ENCODE measurements at regions not wholly inside any gene's neighbourhood (a gene's known extent, or its start where the extent isn't known, plus 50 kb on each side); places are given as distances from the start of the nearest gene placed in this dataset.

DNA sequence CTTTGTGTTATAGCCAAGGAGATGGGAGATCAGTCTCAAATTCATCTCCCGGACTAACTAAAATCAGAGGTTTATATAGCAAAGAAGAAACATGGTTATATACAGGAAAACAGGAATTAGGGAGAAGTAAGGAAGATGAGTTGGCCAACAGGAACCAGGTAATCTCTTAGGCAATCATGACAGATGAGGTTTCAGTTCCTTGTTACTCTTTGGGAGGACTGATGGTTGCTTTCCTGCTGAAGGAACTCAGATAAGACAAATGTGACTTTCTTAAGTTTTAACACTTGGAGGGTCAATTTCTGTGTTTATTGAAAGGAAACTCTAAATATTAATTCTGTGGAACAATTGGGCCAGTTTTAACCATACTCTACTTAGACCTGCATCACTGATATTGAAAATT, 1072.0 kb upstream of the CNTN5 start:
- intact Hi-C loops (cut with micrococcal nuclease) (no loop called here), in situ Hi-C loops (cut with MboI) (no loop called here)
- Histone ChIP-seq H3K79me2 (ENCODE audit: control insufficient read depth, insufficient read depth, low read length) (no peaks in the 10 kb centered on the region), H3K27ac (ENCODE audit: extremely low read depth, low read depth, low read length) (no peak overlapping the region), H3K36me3 (ENCODE audit: control insufficient read depth, insufficient read depth, low read length) (no peaks in the 10 kb centered on the region), H3K9me3 (replicated peaks; ENCODE audit: control insufficient read depth, insufficient read depth, low read depth, low read length) (peaks cover 9% of the 10 kb centered on the region), H3K9me1 (ENCODE audit: control insufficient read depth, insufficient read depth, low read length) (no peaks in the 10 kb centered on the region), H3K27me3 (ENCODE audit: control insufficient read depth in 2 of 2, insufficient read depth in 2 of 2, low read length in 2 of 2) (no peaks in the 10 kb centered on the region), H3K9ac (ENCODE audit: insufficient read depth in 1 of 2, low read depth in 2 of 2, low read length in 2 of 2) (no peak overlapping the region), H3K4me1 (replicated peaks in 1 of 2; ENCODE audit: control insufficient read depth in 2 of 2, insufficient read depth in 2 of 2, low read length in 2 of 2) (no peaks in the 10 kb centered on the region; a peak in 1 of 5 replicates), H4K20me1 (replicated peaks; ENCODE audit: control insufficient read depth, insufficient read depth, low read length) (no peaks in the 10 kb centered on the region), H3K4me2 (ENCODE audit: insufficient read depth, low read length) (no peak overlapping the region), H2AFZ (ENCODE audit: low read depth, low read length) (no peak overlapping the region), H3K4me3 (no peak overlapping the region)
- POLR2A ChIA-PET = no interaction called here
- no peak for FAIRE-seq
- no TSS peak for BruUV-seq (replicated peaks)
- CTCF ChIA-PET (ENCODE audit: low intra/inter-chr PET ratio) = no interaction called here
- DNase-seq (ENCODE audit: extremely low read depth in 1 of 4, low spot score in 3 of 4) = no peak
- 87% methylated on average over 1 of the region's 1 CpG for WGBS (ENCODE audit: insufficient coverage, low coverage, missing lambda C conversion rate)
- TF ChIP-seq ZSCAN32 (CRISPR knock-in tag; IDR thresholded peaks at IDR 0.05) = no peak
- no peak for TF ChIP-seq KLF1 (tag; IDR thresholded peaks at IDR 0.05)
- peak; percentile 54 to 73; a peak in 3 of 4 replicates for TF ChIP-seq TRIM24 (IDR thresholded peaks at IDR 0.05)
- no peak for TF ChIP-seq BACH1 (tag; IDR thresholded peaks at IDR 0.05)
- TF ChIP-seq NFE2L1 (tag; IDR thresholded peaks at IDR 0.05; ENCODE audit: borderline replicate concordance, low read depth) = no peak
- TF ChIP-seq, protein P1, sequence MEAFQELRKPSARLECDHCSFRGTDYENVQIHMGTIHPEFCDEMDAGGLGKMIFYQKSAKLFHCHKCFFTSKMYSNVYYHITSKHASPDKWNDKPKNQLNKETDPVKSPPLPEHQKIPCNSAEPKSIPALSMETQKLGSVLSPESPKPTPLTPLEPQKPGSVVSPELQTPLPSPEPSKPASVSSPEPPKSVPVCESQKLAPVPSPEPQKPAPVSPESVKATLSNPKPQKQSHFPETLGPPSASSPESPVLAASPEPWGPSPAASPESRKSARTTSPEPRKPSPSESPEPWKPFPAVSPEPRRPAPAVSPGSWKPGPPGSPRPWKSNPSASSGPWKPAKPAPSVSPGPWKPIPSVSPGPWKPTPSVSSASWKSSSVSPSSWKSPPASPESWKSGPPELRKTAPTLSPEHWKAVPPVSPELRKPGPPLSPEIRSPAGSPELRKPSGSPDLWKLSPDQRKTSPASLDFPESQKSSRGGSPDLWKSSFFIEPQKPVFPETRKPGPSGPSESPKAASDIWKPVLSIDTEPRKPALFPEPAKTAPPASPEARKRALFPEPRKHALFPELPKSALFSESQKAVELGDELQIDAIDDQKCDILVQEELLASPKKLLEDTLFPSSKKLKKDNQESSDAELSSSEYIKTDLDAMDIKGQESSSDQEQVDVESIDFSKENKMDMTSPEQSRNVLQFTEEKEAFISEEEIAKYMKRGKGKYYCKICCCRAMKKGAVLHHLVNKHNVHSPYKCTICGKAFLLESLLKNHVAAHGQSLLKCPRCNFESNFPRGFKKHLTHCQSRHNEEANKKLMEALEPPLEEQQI (IDR thresholded peaks at IDR 0.05) = 0 out of 2 replicates have a peak, but pooled peaks have one; percentile 57
- no peak for TF ChIP-seq GTF2B (IDR thresholded peaks at IDR 0.05; ENCODE audit: extremely low read depth, insufficient read length)
- TF ChIP-seq TBP (optimal IDR thresholded peaks at IDR 0.05; ENCODE audit: low read depth, low read length) = no peak
- TF ChIP-seq CBX3 (IDR thresholded peaks at IDR 0.05; ENCODE audit: borderline replicate concordance in 1 of 2, low read length in 2 of 2) = peak in 1 of 2 experiments; percentile 83; a peak in 1 of 3 replicates
- TF ChIP-seq SP2 (IDR thresholded peaks at IDR 0.05; ENCODE audit: extremely low read depth, low read depth, low read length, poor library complexity, severe bottlenecking) = no peak
- TF ChIP-seq CREB5 (CRISPR knock-in tag; IDR thresholded peaks at IDR 0.05) = no peak
- TF ChIP-seq TRIM28 (IDR thresholded peaks at IDR 0.05) = peak; percentile 81; the same call in 1 of the 2 replicates
- no peak for ATAC-seq

All from K562 (cell line).